A673 (cell line): ENCODE measurements at regions not wholly inside any gene's neighbourhood (a gene's known extent, or its start where the extent isn't known, plus 50 kb on each side); places are given as distances from the start of the nearest gene placed in this dataset.
"Not testable (repeated sequence)": the region's sequence is repeated elsewhere in the genome, so short reads cannot be mapped to it uniquely, and the experiment has no call there.

Experiments used
- BruUV-seq: library from RNA; stranded (reverse); fragments of 400-500 nt; replicated peaks from 2 replicates; lab custom pipeline; 2021; lab: Mats Ljungman, UMichigan
- CTCF ChIA-PET: fragments of 300-600 bp; sonication (Branson Sonifier 250); formaldehyde crosslinking; loops from one replicate; lab custom pipeline; 2022; ENCODE audit warnings: antibody characterized with exemption; lab: Charles Lee
- POLR2A ChIA-PET: fragments of 300-600 bp; sonication (Branson Sonifier 250); formaldehyde crosslinking; loops from one replicate; lab custom pipeline; 2022; ENCODE audit warnings: antibody characterized with exemption; ENCODE audit not compliant: low non-redundant PET; lab: Charles Lee
- DNase-seq: peaks from one replicate; pipeline ENCODE4 v3.0.0-alpha.2; 2015; ENCODE audit warnings: low spot score
- H3K27ac ChIP-seq: fragments of 200-600 bp; sonication (generic); 2 replicates; pipeline ENCODE4 v1.5.1; 2016; ENCODE audit warnings: mixed run types, low read depth, mild to moderate bottlenecking, mixed read lengths, antibody characterized with exemption, low read length; ENCODE audit not compliant: poor library complexity, severe bottlenecking
- H3K27me3 ChIP-seq: fragments of 200-600 bp; sonication (generic); replicated peaks from 2 replicates; pipeline ENCODE4 v1.6.1; 2017; ENCODE audit warnings: mixed run types, low read depth, mild to moderate bottlenecking, mixed read lengths, antibody characterized with exemption, low read length; ENCODE audit not compliant: insufficient read depth, poor library complexity
- H3K36me3 ChIP-seq: fragments of 200-600 bp; sonication (generic); 2 replicates; pipeline ENCODE4 v1.6.1; 2016; ENCODE audit warnings: mixed run types, mild to moderate bottlenecking, mixed read lengths, antibody characterized with exemption, low read length; ENCODE audit not compliant: insufficient read depth, poor library complexity, severe bottlenecking
- H3K4me1 ChIP-seq: fragments of 200-600 bp; sonication (generic); 2 replicates; pipeline ENCODE4 v1.6.1; 2017; ENCODE audit warnings: mixed run types, mild to moderate bottlenecking, mixed read lengths, antibody characterized with exemption, low read length; ENCODE audit not compliant: insufficient read depth, poor library complexity, severe bottlenecking
- H3K4me3 ChIP-seq: fragments of 200-600 bp; sonication (generic); 2 replicates; pipeline ENCODE4 v1.5.1; 2016; ENCODE audit warnings: low read depth, mixed run types, mild to moderate bottlenecking, mixed read lengths, low read length; ENCODE audit not compliant: poor library complexity, severe bottlenecking
- H3K9me3 ChIP-seq: fragments of 200-600 bp; sonication (generic); 2 replicates; pipeline ENCODE4 v1.6.1; 2016; ENCODE audit warnings: mixed run types, low read depth, mild to moderate bottlenecking, mixed read lengths, antibody characterized with exemption, low read length; ENCODE audit not compliant: poor library complexity, severe bottlenecking
- EZH2 ChIP-seq: fragments of 200-600 bp; sonication (generic); IDR thresholded peaks from 2 replicates; pipeline ENCODE4 v1.6.1; 2017; ENCODE audit warnings: borderline replicate concordance, low read depth, mild to moderate bottlenecking, mixed read lengths, antibody characterized with exemption, low read length; ENCODE audit not compliant: poor library complexity, severe bottlenecking
- intact Hi-C: fragments of 100-400 bp; cut with micrococcal nuclease; formaldehyde crosslinking; loops from one replicate; pipeline ENCODE4 v1.10.0; 2022; ENCODE audit not compliant: unreplicated experiment
- TF ChIP-seq, protein P1 (sequence below): fragments of 300-800, 200-600 bp; sonication (generic); conservative IDR thresholded peaks from 2 replicates; pipeline ENCODE4 v1.5.1; 2017; ENCODE audit warnings: low read depth, mild to moderate bottlenecking, antibody characterized with exemption, low read length, moderate library complexity, mixed read lengths

DNA sequence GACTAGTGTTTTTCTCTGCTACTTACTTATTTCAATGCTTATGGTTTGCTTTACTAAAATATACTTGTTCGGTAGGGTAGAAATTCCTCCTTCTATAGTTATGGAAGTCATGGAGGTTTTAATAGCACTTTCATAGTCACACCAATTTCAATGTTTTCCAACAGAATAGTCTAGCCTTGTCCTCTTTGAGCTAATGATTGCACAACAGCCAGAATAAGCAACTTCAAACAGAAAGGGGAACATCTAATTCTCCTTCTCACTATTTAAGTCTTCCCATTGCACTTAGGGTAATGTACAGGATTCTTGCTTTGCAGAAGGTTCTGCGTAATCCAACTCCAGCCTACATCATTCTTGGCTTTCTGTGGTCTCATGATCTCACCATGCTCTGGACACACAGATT, 287.7 kb upstream of the GCFC2 start:
- DNase-seq = no peak
- CTCF ChIA-PET = no interaction called here
- no TSS peak for BruUV-seq
- no peaks in the 10 kb centered on the region for H3K36me3 ChIP-seq
- H3K27me3 ChIP-seq = no peaks in the 10 kb centered on the region
- no peaks in the 10 kb centered on the region for H3K9me3 ChIP-seq
- no peak overlapping the region for H3K4me3 ChIP-seq
- POLR2A ChIA-PET = no interaction called here
- no peaks in the 10 kb centered on the region for H3K4me1 ChIP-seq
- no peak overlapping the region for H3K27ac ChIP-seq
- TF ChIP-seq EZH2 = no peak
- TF ChIP-seq, protein P1, sequence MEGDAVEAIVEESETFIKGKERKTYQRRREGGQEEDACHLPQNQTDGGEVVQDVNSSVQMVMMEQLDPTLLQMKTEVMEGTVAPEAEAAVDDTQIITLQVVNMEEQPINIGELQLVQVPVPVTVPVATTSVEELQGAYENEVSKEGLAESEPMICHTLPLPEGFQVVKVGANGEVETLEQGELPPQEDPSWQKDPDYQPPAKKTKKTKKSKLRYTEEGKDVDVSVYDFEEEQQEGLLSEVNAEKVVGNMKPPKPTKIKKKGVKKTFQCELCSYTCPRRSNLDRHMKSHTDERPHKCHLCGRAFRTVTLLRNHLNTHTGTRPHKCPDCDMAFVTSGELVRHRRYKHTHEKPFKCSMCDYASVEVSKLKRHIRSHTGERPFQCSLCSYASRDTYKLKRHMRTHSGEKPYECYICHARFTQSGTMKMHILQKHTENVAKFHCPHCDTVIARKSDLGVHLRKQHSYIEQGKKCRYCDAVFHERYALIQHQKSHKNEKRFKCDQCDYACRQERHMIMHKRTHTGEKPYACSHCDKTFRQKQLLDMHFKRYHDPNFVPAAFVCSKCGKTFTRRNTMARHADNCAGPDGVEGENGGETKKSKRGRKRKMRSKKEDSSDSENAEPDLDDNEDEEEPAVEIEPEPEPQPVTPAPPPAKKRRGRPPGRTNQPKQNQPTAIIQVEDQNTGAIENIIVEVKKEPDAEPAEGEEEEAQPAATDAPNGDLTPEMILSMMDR = no peak
- intact Hi-C loops = no loop called here

DNA sequence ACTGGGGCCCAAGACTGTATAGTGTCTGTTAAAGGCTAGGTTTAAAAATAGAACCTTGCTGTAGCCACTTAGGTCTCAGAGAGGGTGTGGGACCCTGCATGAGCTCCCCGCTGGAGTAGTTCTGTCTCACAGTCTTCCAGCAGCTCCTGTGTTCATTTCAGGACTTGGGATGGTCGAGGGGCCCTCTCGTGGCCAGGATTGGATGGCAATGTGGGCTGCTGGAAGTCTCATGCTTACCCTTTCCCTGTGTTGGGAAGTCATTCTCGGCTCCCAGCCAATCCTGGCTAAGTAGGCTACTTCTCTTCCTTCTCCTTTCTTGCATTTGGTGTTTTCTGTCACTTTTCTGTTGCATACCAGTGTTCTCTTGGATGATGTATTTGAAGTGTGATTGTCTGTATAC, 284.0 kb upstream of the GCFC2 start:
- H3K27me3 ChIP-seq = no peaks in the 10 kb centered on the region
- no peak overlapping the region for H3K4me3 ChIP-seq
- no peaks in the 10 kb centered on the region for H3K4me1 ChIP-seq
- H3K9me3 ChIP-seq = no peaks in the 10 kb centered on the region
- intact Hi-C loops = loop anchor here (5.0 kb wide), 1 partner anchor 207 kb away; no protein-coding TSS in a partner anchor
- TF ChIP-seq, protein P1 = peak; percentile 45
- TF ChIP-seq EZH2 = no peak
- H3K36me3 ChIP-seq = no peaks in the 10 kb centered on the region
- no peak overlapping the region for H3K27ac ChIP-seq
- DNase-seq = peak; percentile 40
- POLR2A ChIA-PET = no interaction called here
- no TSS peak for BruUV-seq
- CTCF ChIA-PET = no interaction called here

DNA sequence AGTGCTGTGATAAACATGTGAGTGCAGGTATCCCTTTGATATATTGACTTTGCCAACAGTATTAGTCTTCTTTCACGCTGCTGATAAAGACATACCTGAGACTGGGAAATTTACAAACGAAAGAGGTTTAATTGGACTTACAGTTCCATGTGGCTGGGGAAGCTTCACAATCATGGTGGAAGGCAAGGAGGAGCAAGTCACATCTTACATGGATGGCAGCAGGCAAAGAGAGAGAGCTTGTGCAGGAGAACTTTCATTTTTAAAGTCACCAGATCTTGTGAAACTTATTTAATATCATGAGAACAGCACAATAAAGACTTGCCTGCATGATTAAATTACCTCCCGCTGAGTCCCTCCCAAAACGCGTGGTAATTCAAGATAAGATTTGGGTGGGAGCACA, 277.9 kb upstream of the GCFC2 start:
- POLR2A ChIA-PET, intact Hi-C loops, CTCF ChIA-PET, H3K4me3 ChIP-seq, H3K9me3 ChIP-seq, BruUV-seq, H3K36me3 ChIP-seq, H3K27ac ChIP-seq, DNase-seq, H3K27me3 ChIP-seq: not testable (repeated sequence)
- H3K4me1 ChIP-seq = peaks cover 22% of the 10 kb centered on the region

DNA sequence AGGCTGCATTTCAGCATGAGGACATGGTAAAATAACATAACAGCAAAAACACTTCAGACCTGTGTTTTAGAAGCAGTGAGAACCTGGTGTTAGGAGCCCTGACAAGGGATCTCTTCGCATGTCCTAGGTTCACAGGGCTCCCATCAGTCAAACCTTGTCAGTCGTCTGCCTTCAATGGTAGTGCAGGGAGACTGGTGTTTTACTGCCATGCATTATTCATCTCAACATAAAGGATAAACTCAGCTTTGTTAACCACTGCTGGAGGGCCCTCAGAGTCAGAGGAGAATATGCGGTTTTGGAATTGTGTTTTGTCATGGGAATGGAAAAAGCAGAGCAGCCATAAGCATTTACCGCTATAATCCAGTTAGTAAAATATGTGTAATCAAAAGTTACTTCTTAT, 275.9 kb upstream of the GCFC2 start:
- Histone ChIP-seq H3K4me3 (no peak overlapping the region), H3K27me3 (no peaks in the 10 kb centered on the region), H3K36me3 (no peaks in the 10 kb centered on the region), H3K9me3 (no peaks in the 10 kb centered on the region), H3K27ac (no peak overlapping the region), H3K4me1 (peaks cover 33% of the 10 kb centered on the region)
- intact Hi-C loops = no loop called here
- TF ChIP-seq, protein P1 = no peak
- TF ChIP-seq EZH2 = no peak
- ChIA-PET POLR2A (no interaction called here), CTCF (no interaction called here)
- DNase-seq = peak; percentile 75
- no TSS peak for BruUV-seq
